Psoas muscle (tissue), 7 donors: ENCODE measurements at regions not wholly inside any gene's neighbourhood (a gene's known extent, or its start where the extent isn't known, plus 50 kb on each side); places are given as distances from the start of the nearest gene placed in this dataset.

Experiments used
- ATAC-seq, 4 donors: fragments of 200-7000 bp; cut with Tn5 transposase; one replicate each; pipeline ENCODE4 v1.9.1; 2020; ENCODE audit warnings: moderate library complexity in 3 of 4, mild to moderate bottlenecking in 2 of 4
- DNase-seq, 2 donors: peaks; one replicate each; pipeline ENCODE4 v3.0.0-alpha.2; 2020
- H3K27ac ChIP-seq: fragments of 200-600 bp; one replicate; pipeline ENCODE4 v1.8.0; 2022
- H3K27me3 ChIP-seq, 3 donors: fragments of 200-600 bp in 1 of 3; one replicate each; pipeline versions ENCODE4 v1.6.1 to v1.8.0; 2013 to 2022; ENCODE audit warnings: low read length in 2 of 3, mild to moderate bottlenecking in 2 of 3, moderate library complexity in 1 of 3; ENCODE audit not compliant: insufficient read depth in 3 of 3
- H3K36me3 ChIP-seq, 2 donors: fragments of 200-600 bp in 1 of 2; one replicate each; pipeline versions ENCODE4 v1.6.1 to v1.8.0; 2013 to 2022; ENCODE audit warnings: low read depth in 1 of 2, mild to moderate bottlenecking in 1 of 2, moderate library complexity in 1 of 2; ENCODE audit not compliant: insufficient read depth in 1 of 2
- H3K4me1 ChIP-seq: fragments of 200-600 bp; one replicate; pipeline ENCODE4 v1.8.0; 2022
- H3K4me3 ChIP-seq: fragments of 200-600 bp; one replicate; pipeline ENCODE4 v1.8.0; 2022; ENCODE audit warnings: mild to moderate bottlenecking
- H3K9me3 ChIP-seq: fragments of 200-600 bp; one replicate; pipeline ENCODE4 v1.8.0; 2022
- CTCF ChIP-seq: fragments of 200-600 bp; IDR thresholded peaks from one replicate; pipeline ENCODE4 v1.8.0; 2022; ENCODE audit warnings: antibody characterized with exemption
- WGBS, 3 donors: extraction: QIAGEN DNeasy Blood & Tissue Kit; methylation state at CpG; one replicate each; pipeline versions ENCODE4 v1.1.6 to v1.1.7; 2013; 5-methylcytosine and 5-hydroxymethylcytosine counted together
- intact Hi-C, 2 donors: fragments of 100-400 bp; cut with DNase I; formaldehyde crosslinking; loops; one replicate each; pipeline versions ENCODE4 v1.11.0 to v1.14.2; 2022
- donor health status: healthy with polysubstance abuse.
- donor health status: DM: no; HTN: no; CAD: no; lungs with moderate emphysema.
- donor health status: Bipolar disorder and iron deficiency.
- donor health status: healthy.
- donor health status: DM: yes; HTN: yes; CAD: no.
- donor health status: DM: no; HTN: no; CAD: no.
- donor health status: DM: yes; HTN: yes; CAD: no.

GRCh38 chr6:71420693-71421328 lies 132.2 kb downstream of the OGFRL1 start:
- peaks cover 0 to 16% of the 10 kb centered on the region in 2 donors for H3K36me3 ChIP-seq
- intact Hi-C loops = loop anchor here (5.0 kb wide), 1 partner anchor 34 kb away; no protein-coding TSS in a partner anchor
- peak; percentile 96 to 99 (median 98) for ATAC-seq
- peaks cover 18% of the 10 kb centered on the region for H3K4me1 ChIP-seq
- 2 to 6% (median 3%) methylated on average over 30 to 46 of the region's 46 CpGs for WGBS, 3 donors
- TF ChIP-seq CTCF = no peak
- no peaks in the 10 kb centered on the region for H3K9me3 ChIP-seq
- H3K4me3 ChIP-seq = peak overlapping the region; percentile 92
- peak; percentile 95 to 97 for DNase-seq
- peak overlapping the region; percentile 95 for H3K27ac ChIP-seq
- no peaks in the 10 kb centered on the region for H3K27me3 ChIP-seq

GRCh38 chr6:71421611-71422010 lies 133.0 kb downstream of the OGFRL1 start:
- WGBS, 3 donors = 85 to 89% (median 89%) methylated on average over 4 of the region's 4 CpGs
- TF ChIP-seq CTCF = no peak
- H3K27ac ChIP-seq = peak overlapping the region; percentile 95
- ATAC-seq = no peak
- DNase-seq = no peak
- H3K4me1 ChIP-seq = peaks cover 18% of the 10 kb centered on the region
- H3K36me3 ChIP-seq = peaks cover 0 to 8% of the 10 kb centered on the region in 2 donors
- H3K27me3 ChIP-seq = no peaks in the 10 kb centered on the region
- intact Hi-C loops = loop anchor here (5.0 kb wide), 1 partner anchor 34 kb away; no protein-coding TSS in a partner anchor
- peak overlapping the region; percentile 92 for H3K4me3 ChIP-seq
- H3K9me3 ChIP-seq = no peaks in the 10 kb centered on the region

GRCh38 chr6:71430018-71430417 lies 141.4 kb downstream of the OGFRL1 start:
- no peak for ATAC-seq
- TF ChIP-seq CTCF = no peak
- intact Hi-C loops = no loop called here
- Histone ChIP-seq H3K4me1 (no peaks in the 10 kb centered on the region), H3K4me3 (no peak overlapping the region), H3K9me3 (no peaks in the 10 kb centered on the region), H3K36me3 (no peaks in the 10 kb centered on the region), H3K27ac (no peak overlapping the region), H3K27me3 (no peaks in the 10 kb centered on the region)
- WGBS, 3 donors = 65 to 70% (median 65%) methylated on average over 3 of the region's 3 CpGs
- no peak for DNase-seq

- no peak for TF ChIP-seq CTCF
- no peaks in the 10 kb centered on the region for H3K9me3 ChIP-seq
- no peaks in the 10 kb centered on the region for H3K27me3 ChIP-seq
- ATAC-seq = no peak
- no peak overlapping the region for H3K27ac ChIP-seq
- no peak for DNase-seq
- no peak overlapping the region for H3K4me3 ChIP-seq
- intact Hi-C loops = no loop called here
- no peaks in the 10 kb centered on the region for H3K36me3 ChIP-seq
- H3K4me1 ChIP-seq = no peaks in the 10 kb centered on the region
These were observed 144.8 kb downstream of the OGFRL1 start for GRCh38 chr6:71433441-71433840.

- Histone ChIP-seq H3K4me3 (no peak overlapping the region), H3K9me3 (no peaks in the 10 kb centered on the region), H3K27ac (no peak overlapping the region), H3K4me1 (no peaks in the 10 kb centered on the region), H3K36me3 (no peaks in the 10 kb centered on the region), H3K27me3 (no peaks in the 10 kb centered on the region)
- WGBS, 3 donors = 58 to 72% (median 59%) methylated on average over 4 of the region's 4 CpGs
- intact Hi-C loops = loop anchor here (5.0 kb wide), 2 partner anchors 57 to 62 kb away; no protein-coding TSS in a partner anchor
- DNase-seq (no peak), ATAC-seq (peak in 3 of 4 donors; percentile 47 to 87 (median 73))
- peak; percentile 37 for TF ChIP-seq CTCF
These were observed 155.6 kb downstream of the OGFRL1 start for GRCh38 chr6:71444222-71444621.
